ENCODE measurements at regions not wholly inside any gene's neighbourhood (a gene's known extent, or its start where the extent isn't known, plus 50 kb on each side); places are given as distances from the start of the nearest gene placed in this dataset.

DNA sequence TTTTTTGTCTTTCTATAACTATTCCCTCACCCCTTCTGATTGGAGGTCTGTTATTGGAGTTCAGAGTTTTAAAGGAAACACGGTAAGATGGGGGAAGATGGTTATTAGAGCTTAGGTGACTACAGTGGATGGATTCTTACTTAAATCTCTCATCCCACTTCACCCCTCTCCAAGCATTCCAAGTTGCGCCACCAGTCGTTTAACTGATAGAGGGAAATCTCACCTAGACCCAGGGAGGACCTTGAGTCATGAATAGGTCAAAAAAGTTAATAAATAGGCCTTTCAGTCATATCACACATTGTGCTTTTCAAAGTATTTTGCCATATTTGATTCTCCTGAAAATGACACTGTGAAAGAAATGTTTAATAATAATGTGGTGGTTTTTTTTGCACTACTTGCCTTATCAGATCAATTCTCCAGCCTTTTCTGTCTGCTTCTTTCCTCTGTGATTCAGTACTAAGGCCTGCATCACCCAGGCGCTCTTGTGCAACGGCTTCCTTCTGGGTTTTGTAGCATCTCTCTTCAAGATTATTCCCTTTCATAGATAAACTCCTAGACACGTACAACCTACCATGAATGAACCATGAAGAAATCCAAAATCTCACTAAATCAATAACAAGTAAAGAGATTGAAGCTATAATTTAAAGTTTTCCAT lies 100.4 kb upstream of the TGFBR2 start:
- Histone ChIP-seq H3K36me3 (ENCODE audit: control insufficient read depth in 5 of 5, insufficient read depth in 5 of 5, low read length in 5 of 5) (no peaks in the 10 kb centered on the region), H3K9me3 (ENCODE audit: control insufficient read depth in 5 of 5, low read length in 5 of 5) (no peaks in the 10 kb centered on the region), H3K4me1 (ENCODE audit: control insufficient read depth in 5 of 5, insufficient read depth in 5 of 5, low read length in 5 of 5) (no peaks in the 10 kb centered on the region), H3K9ac (ENCODE audit: low read length in 5 of 5) (no peak overlapping the region), H3K27me3 (ENCODE audit: control insufficient read depth in 5 of 5, insufficient read depth in 4 of 5, low read length in 5 of 5) (no peaks in the 10 kb centered on the region), H3K4me3 (ENCODE audit: low read depth in 1 of 5, low read length in 5 of 5) (no peak overlapping the region), H3K27ac (ENCODE audit: low read depth, low read length) (no peak overlapping the region)

DNA sequence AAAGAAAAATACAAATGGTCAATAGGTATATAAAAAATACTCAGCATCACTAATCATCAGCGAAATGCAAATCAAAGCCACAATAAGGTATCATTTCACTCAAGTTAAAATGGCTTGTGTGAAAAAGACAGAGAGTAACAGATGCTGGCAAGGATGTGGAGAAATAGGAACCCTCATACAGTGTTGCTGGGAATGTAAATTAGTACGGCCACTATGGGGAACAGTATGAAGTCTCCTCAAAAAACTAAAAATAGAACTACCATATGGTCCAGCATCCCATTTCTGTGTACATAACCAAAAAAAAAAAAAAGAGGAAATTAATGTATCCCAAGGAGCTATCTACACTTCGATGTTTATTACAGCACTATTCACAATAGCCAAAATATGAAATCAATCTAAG lies 98.1 kb upstream of the TGFBR2 start:
- H3K9me3 ChIP-seq (ENCODE audit: control insufficient read depth in 5 of 5, low read length in 5 of 5): no peaks in the 10 kb centered on the region
- H3K27me3 ChIP-seq (ENCODE audit: control insufficient read depth in 5 of 5, insufficient read depth in 4 of 5, low read length in 5 of 5): no peaks in the 10 kb centered on the region
- H3K4me3 ChIP-seq (ENCODE audit: low read depth in 1 of 5, low read length in 5 of 5): no peak overlapping the region
- no peak overlapping the region for H3K27ac ChIP-seq (ENCODE audit: low read depth, low read length)
- H3K9ac ChIP-seq (ENCODE audit: low read length in 5 of 5): no peak overlapping the region
- H3K4me1 ChIP-seq (ENCODE audit: control insufficient read depth in 5 of 5, insufficient read depth in 5 of 5, low read length in 5 of 5): peaks cover 2 to 17% (median 11%) of the 10 kb centered on the region in 5 donors
- H3K36me3 ChIP-seq (ENCODE audit: control insufficient read depth in 5 of 5, insufficient read depth in 5 of 5, low read length in 5 of 5): no peaks in the 10 kb centered on the region

DNA sequence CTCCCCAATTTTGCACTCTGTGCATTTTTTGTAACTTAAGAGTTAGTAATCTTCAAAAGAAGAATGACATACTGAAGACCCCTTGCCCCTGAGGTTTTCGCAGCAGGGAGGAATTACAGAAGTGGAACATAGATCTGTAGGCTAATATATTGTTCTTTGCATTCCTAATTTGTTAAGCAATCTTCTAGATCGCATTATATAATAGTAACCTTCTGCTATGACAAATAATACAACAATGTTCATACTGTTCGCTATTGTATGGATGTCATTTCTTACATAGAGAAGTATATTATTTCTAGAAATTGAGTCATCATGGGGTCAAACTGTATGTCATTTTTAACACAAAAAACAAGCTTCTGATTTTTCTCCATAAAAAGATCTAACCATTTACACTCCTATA lies 95.8 kb upstream of the TGFBR2 start:
- Histone ChIP-seq H3K27ac (ENCODE audit: low read depth, low read length) (no peak overlapping the region), H3K36me3 (ENCODE audit: control insufficient read depth in 5 of 5, insufficient read depth in 5 of 5, low read length in 5 of 5) (no peaks in the 10 kb centered on the region), H3K27me3 (ENCODE audit: control insufficient read depth in 5 of 5, insufficient read depth in 4 of 5, low read length in 5 of 5) (no peaks in the 10 kb centered on the region), H3K9ac (ENCODE audit: low read length in 5 of 5) (no peak overlapping the region), H3K4me1 (ENCODE audit: control insufficient read depth in 5 of 5, insufficient read depth in 5 of 5, low read length in 5 of 5) (peaks cover 2 to 21% (median 14%) of the 10 kb centered on the region in 5 donors), H3K4me3 (ENCODE audit: low read depth in 1 of 5, low read length in 5 of 5) (no peak overlapping the region), H3K9me3 (ENCODE audit: control insufficient read depth in 5 of 5, low read length in 5 of 5) (no peaks in the 10 kb centered on the region)

DNA sequence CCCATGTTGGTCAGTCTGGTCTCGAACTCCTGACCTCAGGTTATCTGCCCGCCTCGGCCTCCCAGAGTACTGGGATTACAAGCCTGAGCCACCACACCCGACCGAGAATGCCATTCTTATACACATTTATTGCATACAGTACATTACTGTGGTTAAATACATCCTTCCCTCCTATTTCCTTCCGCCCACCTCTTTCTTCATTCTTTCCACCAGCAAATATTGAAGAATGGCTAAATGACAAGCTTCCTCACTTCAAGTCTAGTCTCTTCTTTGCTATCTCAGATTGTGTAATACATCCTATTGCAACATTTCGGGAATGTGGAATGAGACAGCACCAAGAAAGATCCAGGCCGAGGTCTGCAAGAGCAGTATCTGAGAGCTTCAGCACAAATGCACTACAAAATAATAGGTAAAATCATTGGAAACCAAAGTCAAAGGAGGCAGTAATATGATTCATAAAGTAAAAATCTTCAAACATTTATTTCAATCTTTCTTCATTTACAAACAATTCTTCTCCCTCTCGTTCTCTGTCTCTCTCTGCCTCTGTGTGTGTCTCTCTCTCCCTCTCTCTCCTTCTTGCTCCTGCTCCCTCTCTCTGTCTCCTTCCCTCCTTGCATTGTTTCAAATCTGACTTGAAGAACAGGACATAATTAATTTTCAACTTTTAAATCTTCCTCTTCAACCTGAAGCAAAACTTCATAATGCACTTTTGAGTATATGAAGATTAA lies 94.7 kb upstream of the TGFBR2 start:
- no peaks in the 10 kb centered on the region for H3K27me3 ChIP-seq (ENCODE audit: control insufficient read depth in 5 of 5, insufficient read depth in 4 of 5, low read length in 5 of 5)
- H3K4me1 ChIP-seq (ENCODE audit: control insufficient read depth in 5 of 5, insufficient read depth in 5 of 5, low read length in 5 of 5): peaks cover 2 to 21% (median 14%) of the 10 kb centered on the region in 5 donors
- H3K9me3 ChIP-seq (ENCODE audit: control insufficient read depth in 5 of 5, low read length in 5 of 5): no peaks in the 10 kb centered on the region
- H3K36me3 ChIP-seq (ENCODE audit: control insufficient read depth in 5 of 5, insufficient read depth in 5 of 5, low read length in 5 of 5): no peaks in the 10 kb centered on the region
- peak overlapping the region; percentile 84 for H3K27ac ChIP-seq (ENCODE audit: low read depth, low read length)
- H3K9ac ChIP-seq (ENCODE audit: low read length in 5 of 5): no peak overlapping the region
- no peak overlapping the region for H3K4me3 ChIP-seq (ENCODE audit: low read depth in 1 of 5, low read length in 5 of 5)

DNA sequence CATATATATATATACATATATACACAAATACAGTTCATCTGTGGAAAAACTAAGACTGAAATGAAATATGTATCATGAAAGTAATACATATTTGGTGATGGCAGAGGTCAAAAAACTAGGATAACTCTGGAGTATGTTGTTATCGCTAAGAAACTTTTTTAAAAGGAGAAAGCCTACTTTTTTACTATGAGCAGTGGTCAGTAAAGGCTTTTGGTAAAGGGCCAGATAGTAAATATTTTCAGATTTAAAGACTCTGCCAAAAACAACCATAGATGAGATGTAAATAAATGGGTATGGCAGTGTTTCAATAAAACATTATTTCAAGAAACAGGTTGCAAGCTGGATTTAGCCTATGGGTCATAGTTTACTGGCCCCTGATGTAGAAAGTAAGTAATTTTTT lies 93.8 kb upstream of the TGFBR2 start:
- H3K27me3 ChIP-seq (ENCODE audit: control insufficient read depth in 5 of 5, insufficient read depth in 4 of 5, low read length in 5 of 5): no peaks in the 10 kb centered on the region
- H3K27ac ChIP-seq (ENCODE audit: low read depth, low read length): peak overlapping the region; percentile 84
- H3K4me1 ChIP-seq (ENCODE audit: control insufficient read depth in 5 of 5, insufficient read depth in 5 of 5, low read length in 5 of 5): peaks cover 2 to 21% (median 16%) of the 10 kb centered on the region in 5 donors

DNA sequence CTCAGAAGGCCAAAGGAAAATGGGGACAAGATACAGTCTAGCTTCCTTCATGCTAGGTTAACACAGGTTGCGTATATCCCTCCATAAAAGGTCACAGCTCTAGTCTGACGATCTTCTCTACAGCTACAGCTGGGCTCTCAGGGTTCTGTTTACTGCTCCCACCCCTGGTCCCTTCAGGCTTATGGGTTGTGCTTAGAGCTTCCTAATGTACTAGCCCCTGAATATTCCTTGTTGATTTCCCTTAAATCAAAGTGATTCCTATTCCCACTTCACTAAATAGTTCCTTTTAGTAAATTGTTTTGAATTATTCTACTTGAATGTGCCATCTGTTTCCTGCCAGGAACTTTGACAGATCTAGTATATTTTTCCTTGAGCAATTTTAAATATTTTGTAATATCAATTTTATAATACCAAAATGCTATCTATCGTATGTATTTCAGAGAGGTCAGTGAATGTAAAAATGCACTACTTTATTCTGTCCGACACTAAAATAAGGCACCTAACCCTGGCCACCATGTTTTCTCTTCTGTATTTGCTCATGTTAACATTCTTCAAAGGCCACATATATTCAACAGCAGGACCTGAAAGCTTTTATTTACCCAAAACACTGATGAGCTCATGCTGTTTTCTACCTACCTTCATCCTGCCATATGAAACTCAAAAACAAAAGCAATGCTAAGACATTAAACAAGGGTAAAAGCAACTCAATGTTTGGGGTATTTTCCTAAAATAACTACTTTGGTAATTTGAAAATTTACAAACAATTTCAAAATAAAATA lies 92.8 kb upstream of the TGFBR2 start:
- H3K9ac ChIP-seq (ENCODE audit: low read length in 5 of 5): peak overlapping the region in 2 of 5 donors; percentile 27 to 44

More for the DNA sequence above, 93.8 kb upstream of the TGFBR2 start:
- Histone ChIP-seq H3K9ac (ENCODE audit: low read length in 5 of 5) (no peak overlapping the region), H3K36me3 (ENCODE audit: control insufficient read depth in 5 of 5, insufficient read depth in 5 of 5, low read length in 5 of 5) (no peaks in the 10 kb centered on the region), H3K4me3 (ENCODE audit: low read depth in 1 of 5, low read length in 5 of 5) (no peak overlapping the region), H3K9me3 (ENCODE audit: control insufficient read depth in 5 of 5, low read length in 5 of 5) (no peaks in the 10 kb centered on the region)

DNA sequence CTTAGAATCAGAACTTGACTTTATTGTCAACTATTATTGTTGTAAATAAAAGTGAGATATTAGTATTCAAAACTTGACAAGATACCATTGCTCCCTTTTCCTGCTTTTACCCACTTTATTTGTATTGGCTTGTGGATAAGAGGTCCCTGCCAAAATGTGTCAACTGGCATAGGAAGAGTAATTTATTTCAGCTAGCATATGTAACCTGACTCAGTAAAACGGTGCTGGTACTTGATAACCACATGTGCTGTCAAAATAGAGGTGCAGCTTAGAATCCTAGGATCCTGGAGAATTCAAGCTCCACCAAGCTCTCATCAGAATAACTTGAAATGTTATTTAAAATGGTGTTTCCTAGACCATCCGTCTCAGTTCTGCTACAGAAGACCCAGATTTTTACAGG lies 90.2 kb upstream of the TGFBR2 start:
- Histone ChIP-seq H3K4me1 (ENCODE audit: control insufficient read depth in 5 of 5, insufficient read depth in 5 of 5, low read length in 5 of 5) (peaks cover 8 to 34% (median 31%) of the 10 kb centered on the region in 5 donors), H3K27me3 (ENCODE audit: control insufficient read depth in 5 of 5, insufficient read depth in 4 of 5, low read length in 5 of 5) (no peaks in the 10 kb centered on the region), H3K36me3 (ENCODE audit: control insufficient read depth in 5 of 5, insufficient read depth in 5 of 5, low read length in 5 of 5) (no peaks in the 10 kb centered on the region), H3K4me3 (ENCODE audit: low read depth in 1 of 5, low read length in 5 of 5) (no peak overlapping the region), H3K27ac (ENCODE audit: low read depth, low read length) (no peak overlapping the region), H3K9me3 (ENCODE audit: control insufficient read depth in 5 of 5, low read length in 5 of 5) (no peaks in the 10 kb centered on the region), H3K9ac (ENCODE audit: low read length in 5 of 5) (no peak overlapping the region)

More for the DNA sequence above, 92.8 kb upstream of the TGFBR2 start:
- Histone ChIP-seq H3K9me3 (ENCODE audit: control insufficient read depth in 5 of 5, low read length in 5 of 5) (no peaks in the 10 kb centered on the region), H3K27me3 (ENCODE audit: control insufficient read depth in 5 of 5, insufficient read depth in 4 of 5, low read length in 5 of 5) (no peaks in the 10 kb centered on the region), H3K4me3 (ENCODE audit: low read depth in 1 of 5, low read length in 5 of 5) (no peak overlapping the region), H3K36me3 (ENCODE audit: control insufficient read depth in 5 of 5, insufficient read depth in 5 of 5, low read length in 5 of 5) (no peaks in the 10 kb centered on the region), H3K4me1 (ENCODE audit: control insufficient read depth in 5 of 5, insufficient read depth in 5 of 5, low read length in 5 of 5) (peaks cover 3 to 26% (median 20%) of the 10 kb centered on the region in 5 donors), H3K27ac (ENCODE audit: low read depth, low read length) (peak overlapping the region; percentile 83)

DNA sequence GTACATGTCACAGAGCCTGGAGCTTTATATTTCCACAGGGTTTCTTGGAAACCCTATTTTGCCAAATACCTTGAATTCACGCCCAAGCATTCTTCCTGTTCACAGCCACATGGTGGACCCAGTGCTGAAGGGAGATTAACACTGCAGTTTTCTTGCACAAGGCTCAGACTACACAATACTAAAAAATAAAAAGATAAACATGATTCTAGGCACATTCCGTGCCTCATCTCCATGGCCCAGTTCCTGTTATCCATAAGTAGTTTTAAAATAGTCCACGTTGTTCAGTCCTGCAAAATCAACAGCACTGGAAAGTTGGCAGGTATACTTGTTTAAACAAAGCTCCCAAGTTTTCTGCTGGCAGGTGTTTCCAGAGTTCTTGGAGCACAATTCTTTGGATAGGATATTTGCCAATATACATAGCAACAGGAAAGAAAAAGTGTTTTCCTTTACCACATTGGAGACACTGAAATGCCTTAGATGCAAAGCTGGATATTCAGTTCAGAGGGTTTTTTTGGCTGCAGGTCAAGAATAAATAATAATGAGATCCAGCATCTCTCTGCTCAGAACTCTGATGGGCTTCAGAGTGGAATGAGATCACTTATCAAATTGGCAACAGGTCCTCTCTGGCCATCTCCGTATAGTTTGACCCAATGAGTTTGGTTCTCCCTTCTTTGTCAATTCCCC lies 88.1 kb upstream of the TGFBR2 start:
- no peaks in the 10 kb centered on the region for H3K36me3 ChIP-seq (ENCODE audit: control insufficient read depth in 5 of 5, insufficient read depth in 5 of 5, low read length in 5 of 5)
- peaks cover 7 to 28% (median 18%) of the 10 kb centered on the region in 5 donors for H3K4me1 ChIP-seq (ENCODE audit: control insufficient read depth in 5 of 5, insufficient read depth in 5 of 5, low read length in 5 of 5)
- H3K4me3 ChIP-seq (ENCODE audit: low read depth in 1 of 5, low read length in 5 of 5): no peak overlapping the region
- peak overlapping the region; percentile 57 for H3K27ac ChIP-seq (ENCODE audit: low read depth, low read length)
- H3K27me3 ChIP-seq (ENCODE audit: control insufficient read depth in 5 of 5, insufficient read depth in 4 of 5, low read length in 5 of 5): no peaks in the 10 kb centered on the region
- peak overlapping the region in 1 of 5 donors; percentile 38 for H3K9ac ChIP-seq (ENCODE audit: low read length in 5 of 5)
- no peaks in the 10 kb centered on the region for H3K9me3 ChIP-seq (ENCODE audit: control insufficient read depth in 5 of 5, low read length in 5 of 5)

DNA sequence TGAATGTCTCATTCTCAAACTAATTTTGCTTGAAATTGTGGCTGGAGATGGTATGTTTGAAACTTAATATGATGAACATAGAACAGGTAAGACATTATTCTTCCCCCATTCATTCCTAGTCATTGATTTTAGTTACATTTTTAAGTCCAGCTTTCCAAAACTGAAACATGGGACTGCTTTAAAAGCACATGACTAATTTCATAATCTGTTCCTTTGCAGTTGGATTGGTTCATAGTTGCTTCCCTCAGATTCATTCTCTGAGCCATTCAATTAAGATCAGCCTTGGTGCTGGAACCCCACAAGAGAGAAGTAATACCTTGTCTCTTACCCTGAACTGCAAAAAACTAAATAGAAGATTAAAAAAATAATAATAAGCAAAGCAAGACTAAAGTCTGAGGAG lies 87.5 kb upstream of the TGFBR2 start:
- Histone ChIP-seq H3K27ac (ENCODE audit: low read depth, low read length) (peak overlapping the region; percentile 57), H3K4me3 (ENCODE audit: low read depth in 1 of 5, low read length in 5 of 5) (no peak overlapping the region), H3K4me1 (ENCODE audit: control insufficient read depth in 5 of 5, insufficient read depth in 5 of 5, low read length in 5 of 5) (peaks cover 7 to 26% (median 14%) of the 10 kb centered on the region in 5 donors), H3K9ac (ENCODE audit: low read length in 5 of 5) (peak overlapping the region in 1 of 5 donors; percentile 38), H3K9me3 (ENCODE audit: control insufficient read depth in 5 of 5, low read length in 5 of 5) (no peaks in the 10 kb centered on the region), H3K27me3 (ENCODE audit: control insufficient read depth in 5 of 5, insufficient read depth in 4 of 5, low read length in 5 of 5) (no peaks in the 10 kb centered on the region), H3K36me3 (ENCODE audit: control insufficient read depth in 5 of 5, insufficient read depth in 5 of 5, low read length in 5 of 5) (no peaks in the 10 kb centered on the region)
